CD14-positive monocyte (primary cell): ENCODE measurements at regions not wholly inside any gene's neighbourhood (a gene's known extent, or its start where the extent isn't known, plus 50 kb on each side); places are given as distances from the start of the nearest gene placed in this dataset.
A peak's percentile ranks its signal among the peaks of the same experiment; 100 is the strongest.

Experiments used
- DNase-seq, 3 donors: peaks; one replicate each; pipeline ENCODE4 v3.0.0-alpha.2; 2011 to 2022
- H2AFZ ChIP-seq: 2 replicates; pipeline ENCODE4 v1.6.0; 2012; ENCODE audit warnings: mild to moderate bottlenecking, low read depth, low read length, inconsistent platforms; ENCODE audit not compliant: insufficient read depth, poor library complexity, severe bottlenecking
- H3K27ac ChIP-seq, 2 donors: 1 replicate in 1 of 2; 2 replicates in 1 of 2; pipeline ENCODE4 v1.5.1; 2012 to 2013; ENCODE audit warnings: low read length in 2 of 2, control low read depth in 1 of 2, inconsistent platforms in 1 of 2, low read depth in 1 of 2, mild to moderate bottlenecking in 1 of 2
- H3K27me3 ChIP-seq, 2 donors: one replicate each; pipeline versions ENCODE4 v1.6.0 to v1.6.1; 2011 to 2013; ENCODE audit warnings: low read length in 2 of 2; ENCODE audit not compliant: control insufficient read depth in 2 of 2, insufficient read depth in 2 of 2
- H3K36me3 ChIP-seq, 2 donors: replicated peaks in 1 of 2; 1 replicate in 1 of 2; 2 replicates in 1 of 2; pipeline versions ENCODE4 v1.5.1 to v1.6.1; 2012 to 2013; ENCODE audit warnings: low read length in 2 of 2, control low read depth in 1 of 2, inconsistent platforms in 1 of 2, mild to moderate bottlenecking in 1 of 2; ENCODE audit not compliant: insufficient read depth in 2 of 2, control insufficient read depth in 1 of 2
- H3K4me1 ChIP-seq, 2 donors: 1 replicate in 1 of 2; 2 replicates in 1 of 2; pipeline versions ENCODE4 v1.5.1 to v1.6.1; 2012 to 2013; ENCODE audit warnings: low read length in 2 of 2, control low read depth in 1 of 2, inconsistent platforms in 1 of 2, mild to moderate bottlenecking in 1 of 2, moderate library complexity in 1 of 2; ENCODE audit not compliant: insufficient read depth in 2 of 2, control insufficient read depth in 1 of 2
- H3K4me2 ChIP-seq: replicated peaks from 2 replicates; pipeline ENCODE3; 2012; ENCODE audit warnings: low read length, moderate library complexity, mild to moderate bottlenecking; ENCODE audit not compliant: poor library complexity, severe bottlenecking; ENCODE audit errors: extremely low read depth
- H3K4me3 ChIP-seq, 3 experiments: fragments of 200-600 bp in 1 of 3; sonication (generic) in 1 of 3; replicated peaks in 1 of 3; 1 replicate in 2 of 3; 2 replicates in 1 of 3; pipeline ENCODE4 v1.5.1; 2011 to 2013; ENCODE audit warnings: low read length in 3 of 3, mild to moderate bottlenecking in 3 of 3, control low read depth in 2 of 3, low read depth in 2 of 3, inconsistent platforms in 1 of 3, moderate library complexity in 1 of 3
- H3K79me2 ChIP-seq: 2 replicates; pipeline ENCODE4 v1.6.0; 2012; ENCODE audit warnings: mild to moderate bottlenecking, control low read depth, inconsistent platforms, low read length, moderate library complexity; ENCODE audit not compliant: insufficient read depth
- H3K9ac ChIP-seq: 2 replicates; pipeline ENCODE4 v1.6.0; 2017; ENCODE audit warnings: low read length, mild to moderate bottlenecking; ENCODE audit not compliant: insufficient read depth, poor library complexity, severe bottlenecking
- H3K9me3 ChIP-seq, 2 donors: replicated peaks in 1 of 2; 1 replicate in 1 of 2; 2 replicates in 1 of 2; pipeline versions ENCODE4 v1.5.1 to v1.6.1; 2012 to 2013; ENCODE audit warnings: low read length in 2 of 2, control low read depth in 1 of 2; ENCODE audit not compliant: control insufficient read depth in 1 of 2, insufficient read depth in 1 of 2
- H4K20me1 ChIP-seq: 2 replicates; pipeline ENCODE4 v1.6.0; 2012; ENCODE audit warnings: mild to moderate bottlenecking, low read length, control low read depth, moderate library complexity; ENCODE audit not compliant: insufficient read depth
- H3K27ac Mint-ChIP-seq, 7 donors: one replicate each; pipeline ENCODE4 v1.8.0; 2020; ENCODE audit warnings: mild to moderate bottlenecking in 7 of 7, mixed read lengths in 7 of 7, moderate library complexity in 6 of 7, inconsistent platforms in 2 of 7
- H3K27me3 Mint-ChIP-seq, 3 donors: one replicate each; pipeline ENCODE4 v1.8.0; 2021 to 2022; ENCODE audit warnings: low read depth in 3 of 3, mild to moderate bottlenecking in 3 of 3, mixed read lengths in 3 of 3, moderate library complexity in 3 of 3, inconsistent platforms in 1 of 3
- H3K36me3 Mint-ChIP-seq, 2 donors: one replicate each; pipeline ENCODE4 v1.8.0; 2020; ENCODE audit warnings: mixed read lengths in 2 of 2, inconsistent platforms in 1 of 2, mild to moderate bottlenecking in 1 of 2
- H3K4me1 Mint-ChIP-seq: one replicate; pipeline ENCODE4 v1.8.0; 2020; ENCODE audit warnings: mild to moderate bottlenecking, mixed read lengths
- H3K4me3 Mint-ChIP-seq, 2 donors: one replicate each; pipeline ENCODE4 v1.8.0; 2020; ENCODE audit warnings: mild to moderate bottlenecking in 2 of 2, mixed read lengths in 2 of 2, moderate library complexity in 1 of 2
- H3K9me3 Mint-ChIP-seq, 7 donors: one replicate each; pipeline ENCODE4 v1.8.0; 2020 to 2022; ENCODE audit warnings: mixed read lengths in 7 of 7, mild to moderate bottlenecking in 6 of 7, moderate library complexity in 6 of 7, inconsistent platforms in 2 of 7
- WGBS: methylation state at CpG from one replicate; pipeline ENCODE4 v1.1.5; 2013; ENCODE audit warnings: missing lambda C conversion rate; ENCODE audit not compliant: insufficient coverage; 5-methylcytosine and 5-hydroxymethylcytosine counted together
- intact Hi-C, 2 donors: fragments of 100-400 bp; cut with micrococcal nuclease; formaldehyde crosslinking; loops; one replicate each; pipeline versions ENCODE4 v1.15.0 to v1.15.1; 2023
- TF ChIP-seq, protein P1 (sequence below): fragments of 200-600 bp; IDR thresholded peaks from one replicate; pipeline ENCODE4 v1.8.0; 2022; ENCODE audit warnings: antibody characterized with exemption, mild to moderate bottlenecking

DNA sequence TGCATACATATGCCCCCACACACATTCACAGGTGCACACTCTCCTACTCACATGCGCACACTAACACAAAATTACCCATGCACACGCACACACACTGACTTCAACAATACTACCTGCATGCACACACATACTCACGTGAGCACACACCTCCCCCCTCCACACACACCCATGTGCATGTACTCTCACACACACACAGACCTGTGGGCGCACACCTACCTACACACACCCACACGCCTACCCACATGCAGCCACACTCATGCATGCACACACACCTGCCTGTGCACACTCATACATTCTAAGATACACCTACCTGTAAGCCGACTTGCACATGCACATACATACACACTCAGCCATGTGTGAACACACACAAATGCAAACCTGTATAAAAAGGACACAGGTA lies 97.3 kb upstream of the GSC start:
- no peaks in the 10 kb centered on the region for H3K4me1 ChIP-seq
- Mint-ChIP-seq H3K4me1 (no peaks in the 10 kb centered on the region), H3K27ac (no peak overlapping the region), H3K4me3 (peak overlapping the region in 1 of 2 donors; percentile 23), H3K9me3 (peaks cover 0 to 2% (median 0%) of the 10 kb centered on the region in 7 donors), H3K36me3 (no peaks in the 10 kb centered on the region), H3K27me3 (peaks cover 13 to 39% (median 22%) of the 10 kb centered on the region in 3 donors)
- intact Hi-C loops = no loop called here
- no peaks in the 10 kb centered on the region for H3K36me3 ChIP-seq
- H3K9ac ChIP-seq = no peak overlapping the region
- 91% methylated on average over 5 of the region's 6 CpGs for WGBS
- no peaks in the 10 kb centered on the region for H4K20me1 ChIP-seq
- no peaks in the 10 kb centered on the region for H3K9me3 ChIP-seq
- H3K4me3 ChIP-seq = no peak overlapping the region
- DNase-seq = no peak
- no peak overlapping the region for H3K4me2 ChIP-seq
- no peak overlapping the region for H3K27ac ChIP-seq
- no peaks in the 10 kb centered on the region for H3K79me2 ChIP-seq
- TF ChIP-seq, protein P1, sequence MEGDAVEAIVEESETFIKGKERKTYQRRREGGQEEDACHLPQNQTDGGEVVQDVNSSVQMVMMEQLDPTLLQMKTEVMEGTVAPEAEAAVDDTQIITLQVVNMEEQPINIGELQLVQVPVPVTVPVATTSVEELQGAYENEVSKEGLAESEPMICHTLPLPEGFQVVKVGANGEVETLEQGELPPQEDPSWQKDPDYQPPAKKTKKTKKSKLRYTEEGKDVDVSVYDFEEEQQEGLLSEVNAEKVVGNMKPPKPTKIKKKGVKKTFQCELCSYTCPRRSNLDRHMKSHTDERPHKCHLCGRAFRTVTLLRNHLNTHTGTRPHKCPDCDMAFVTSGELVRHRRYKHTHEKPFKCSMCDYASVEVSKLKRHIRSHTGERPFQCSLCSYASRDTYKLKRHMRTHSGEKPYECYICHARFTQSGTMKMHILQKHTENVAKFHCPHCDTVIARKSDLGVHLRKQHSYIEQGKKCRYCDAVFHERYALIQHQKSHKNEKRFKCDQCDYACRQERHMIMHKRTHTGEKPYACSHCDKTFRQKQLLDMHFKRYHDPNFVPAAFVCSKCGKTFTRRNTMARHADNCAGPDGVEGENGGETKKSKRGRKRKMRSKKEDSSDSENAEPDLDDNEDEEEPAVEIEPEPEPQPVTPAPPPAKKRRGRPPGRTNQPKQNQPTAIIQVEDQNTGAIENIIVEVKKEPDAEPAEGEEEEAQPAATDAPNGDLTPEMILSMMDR = no peak
- no peak overlapping the region for H2AFZ ChIP-seq
- peaks cover 0 to 14% of the 10 kb centered on the region in 2 donors for H3K27me3 ChIP-seq

GRCh38 chr14:94864387-94865195 lies 94.7 kb upstream of the GSC start:
- peaks cover 0 to 2% (median 0%) of the 10 kb centered on the region in 7 donors for H3K9me3 Mint-ChIP-seq
- TF ChIP-seq, protein P1 = no peak
- no peak overlapping the region for H3K27ac Mint-ChIP-seq
- Histone ChIP-seq H3K4me3 (no peak overlapping the region), H3K4me2 (no peak overlapping the region), H4K20me1 (no peaks in the 10 kb centered on the region), H3K27ac (no peak overlapping the region), H3K27me3 (peaks cover 0 to 14% of the 10 kb centered on the region in 2 donors), H3K79me2 (no peaks in the 10 kb centered on the region), H3K4me1 (no peaks in the 10 kb centered on the region), H3K9ac (no peak overlapping the region), H3K9me3 (no peaks in the 10 kb centered on the region), H3K36me3 (no peaks in the 10 kb centered on the region), H2AFZ (no peak overlapping the region)
- intact Hi-C loops = no loop called here
- H3K4me3 Mint-ChIP-seq = no peak overlapping the region
- DNase-seq = no peak
- H3K36me3 Mint-ChIP-seq = no peaks in the 10 kb centered on the region
- no peaks in the 10 kb centered on the region for H3K4me1 Mint-ChIP-seq
- WGBS = 20% methylated on average over 36 of the region's 45 CpGs
- peaks cover 18 to 43% (median 26%) of the 10 kb centered on the region in 3 donors for H3K27me3 Mint-ChIP-seq
